K562 (cell line): ENCODE measurements at regions not wholly inside any gene's neighbourhood (a gene's known extent, or its start where the extent isn't known, plus 50 kb on each side); places are given as distances from the start of the nearest gene placed in this dataset.
A peak's percentile ranks its signal among the peaks of the same experiment; 100 is the strongest.

Experiments
- ATAC-seq: fragments of 200-7000 bp; cut with Tn5 transposase; 3 replicates; pipeline ENCODE4 v1.9.1; 2020; ENCODE audit warnings: moderate library complexity
- BruUV-seq: library from RNA; stranded (reverse); fragments of 400-500 nt; replicated peaks from 2 replicates; lab custom pipeline; 2021; lab: Mats Ljungman, UMichigan
- CTCF ChIA-PET: fragments of 300-600 bp; formaldehyde crosslinking; extraction: SDS; loops from one replicate; lab custom pipeline; 2021; ENCODE audit warnings: low intra/inter-chr PET ratio; lab: Yijun Ruan, JAX
- POLR2A ChIA-PET: fragments of 300-600, 350-650 bp; sonication (Branson Sonifier 250); formaldehyde crosslinking; extraction: SDS; loops from one replicate; lab custom pipeline; 2021; ENCODE audit warnings: antibody characterized with exemption, inconsistent platforms; lab: Yijun Ruan, JAX
- DNase-seq, 4 experiments: peaks; one replicate each; pipeline versions ENCODE4 v3.0.0 to v3.0.0-alpha.2; 2011 to 2018; ENCODE audit warnings: low spot score in 3 of 4, mixed read lengths in 3 of 4; ENCODE audit errors: extremely low read depth in 1 of 4
- FAIRE-seq: peaks from 2 replicates; lab custom pipeline; 2011; peaks lifted over from hg19 to GRCh38; lab: Jason Lieb, UNC
- H2AFZ ChIP-seq: 2 replicates; pipeline ENCODE4 v1.6.0; 2011; ENCODE audit warnings: low read depth, low read length, control low read depth, inconsistent platforms
- H3K27ac ChIP-seq: fragments of 200-600 bp; 3 replicates; pipeline ENCODE4 v1.8.0; 2011; ENCODE audit warnings: low read depth, mild to moderate bottlenecking, control low read depth, inconsistent platforms, low read length, moderate library complexity, mixed read lengths; ENCODE audit errors: extremely low read depth
- H3K27me3 ChIP-seq, 2 experiments: fragments of 300-600 bp in 1 of 2; 2 replicates in 1 of 2; 3 replicates in 1 of 2; pipeline versions ENCODE4 v1.6.0 to v1.8.0; 2011; ENCODE audit warnings: inconsistent platforms in 2 of 2, low read length in 2 of 2, mild to moderate bottlenecking in 1 of 2, mixed read lengths in 1 of 2, moderate library complexity in 1 of 2; ENCODE audit not compliant: control insufficient read depth in 2 of 2, insufficient read depth in 2 of 2
- H3K36me3 ChIP-seq: fragments of 300-600 bp; 3 replicates; pipeline ENCODE4 v1.8.0; 2011; ENCODE audit warnings: mild to moderate bottlenecking, low read length, inconsistent platforms; ENCODE audit not compliant: control insufficient read depth, insufficient read depth
- H3K4me1 ChIP-seq, 2 experiments: fragments of 200-600 bp in 1 of 2; replicated peaks in 1 of 2; 2 replicates in 1 of 2; 3 replicates in 1 of 2; pipeline versions ENCODE4 v1.5.1 to v1.8.0; 2011; ENCODE audit warnings: inconsistent platforms in 2 of 2, low read length in 2 of 2, mild to moderate bottlenecking in 1 of 2, mixed read lengths in 1 of 2, moderate library complexity in 1 of 2; ENCODE audit not compliant: control insufficient read depth in 2 of 2, insufficient read depth in 2 of 2
- H3K4me2 ChIP-seq: 2 replicates; pipeline ENCODE4 v1.6.1; 2011; ENCODE audit warnings: low read length, control low read depth, inconsistent platforms, mixed read lengths; ENCODE audit not compliant: insufficient read depth
- H3K4me3 ChIP-seq: fragments of 200-600 bp; sonication (generic), shearing (Covaris generic); 2 replicates; pipeline ENCODE4 v1.5.1; 2016; ENCODE audit warnings: control low read depth, inconsistent platforms
- H3K79me2 ChIP-seq: fragments of 200-600 bp; 3 replicates; pipeline ENCODE4 v1.8.0; 2011; ENCODE audit warnings: low read length, inconsistent platforms; ENCODE audit not compliant: control insufficient read depth, insufficient read depth
- H3K9ac ChIP-seq, 2 experiments: 2 replicates each; pipeline versions ENCODE4 v1.6.0 to v1.6.1; 2011; ENCODE audit warnings: low read depth in 2 of 2, low read length in 2 of 2, control low read depth in 1 of 2, inconsistent platforms in 1 of 2, mild to moderate bottlenecking in 1 of 2, mixed read lengths in 1 of 2; ENCODE audit not compliant: insufficient read depth in 1 of 2
- H3K9me1 ChIP-seq: one replicate; pipeline ENCODE4 v1.6.0; 2011; ENCODE audit warnings: inconsistent platforms, mild to moderate bottlenecking, low read length, moderate library complexity; ENCODE audit not compliant: control insufficient read depth, insufficient read depth
- H3K9me3 ChIP-seq: replicated peaks from 2 replicates; pipeline ENCODE4 v1.5.1; 2011; ENCODE audit warnings: low read depth, low read length, inconsistent platforms; ENCODE audit not compliant: control insufficient read depth, insufficient read depth
- H4K20me1 ChIP-seq: replicated peaks from 2 replicates; pipeline ENCODE4 v1.6.1; 2011; ENCODE audit warnings: low read length, inconsistent platforms, mixed read lengths; ENCODE audit not compliant: control insufficient read depth, insufficient read depth
- CAMTA2 ChIP-seq: fragments of 250-450 bp; sonication (Bioruptor Pico); conservative IDR thresholded peaks from 2 replicates; pipeline ENCODE4 v1.5.1; 2022
- HMG20A ChIP-seq: fragments of 450-650 bp; formaldehyde crosslinking; conservative IDR thresholded peaks from 2 replicates; pipeline ENCODE4 v1.4.0; 2020; ENCODE audit warnings: mild to moderate bottlenecking, mixed read lengths
- KAT7 ChIP-seq: sonication (generic); formaldehyde crosslinking; IDR thresholded peaks from 2 replicates; pipeline ENCODE4 v1.8.0; 2022; ENCODE audit warnings: missing genetic modification reagents, mild to moderate bottlenecking, borderline replicate concordance
- NFIC ChIP-seq: fragments of 450-650 bp; IDR thresholded peaks from 2 replicates; pipeline ENCODE4 v1.6.1; 2017; ENCODE audit warnings: mild to moderate bottlenecking, inconsistent platforms
- ZNF143 ChIP-seq: sonication (generic); formaldehyde crosslinking; IDR thresholded peaks from 2 replicates; pipeline ENCODE4 v1.9.0; 2022; ENCODE audit warnings: mild to moderate bottlenecking, missing genetic modification reagents
- ZNF586 ChIP-seq: fragments of 450-650 bp; formaldehyde crosslinking; conservative IDR thresholded peaks from 2 replicates; pipeline ENCODE4 v1.4.0; 2020; ENCODE audit warnings: mild to moderate bottlenecking, moderate library complexity
- ZNF75A ChIP-seq: fragments of 450-650 bp; formaldehyde crosslinking; IDR thresholded peaks from 2 replicates; pipeline ENCODE4 v1.4.0; 2020; ENCODE audit warnings: mild to moderate bottlenecking
- WGBS: fragments of 100-300 bp; shearing (Covaris generic); methylation state at CpG from one replicate; pipeline ENCODE4 v1.1.6; 2016; ENCODE audit warnings: low coverage, mixed read lengths; ENCODE audit not compliant: insufficient coverage; ENCODE audit errors: missing lambda C conversion rate; 5-methylcytosine and 5-hydroxymethylcytosine counted together
- in situ Hi-C: fragments of 300-500 bp; cut with MboI; formaldehyde crosslinking; loops from 4 replicates; pipeline ENCODE4 v1.15.0; 2018; ENCODE audit warnings: inconsistent platforms, mixed read lengths
- intact Hi-C: fragments of 100-400 bp; cut with micrococcal nuclease; formaldehyde crosslinking; loops from 2 replicates; pipeline ENCODE4 v1.14.2; 2022
- TF ChIP-seq, protein P1 (sequence below): fragments of 450-650 bp; IDR thresholded peaks from 2 replicates; pipeline ENCODE4 v1.6.1; 2018; ENCODE audit warnings: mild to moderate bottlenecking, low read depth; ENCODE audit not compliant: partially characterized antibody

DNA sequence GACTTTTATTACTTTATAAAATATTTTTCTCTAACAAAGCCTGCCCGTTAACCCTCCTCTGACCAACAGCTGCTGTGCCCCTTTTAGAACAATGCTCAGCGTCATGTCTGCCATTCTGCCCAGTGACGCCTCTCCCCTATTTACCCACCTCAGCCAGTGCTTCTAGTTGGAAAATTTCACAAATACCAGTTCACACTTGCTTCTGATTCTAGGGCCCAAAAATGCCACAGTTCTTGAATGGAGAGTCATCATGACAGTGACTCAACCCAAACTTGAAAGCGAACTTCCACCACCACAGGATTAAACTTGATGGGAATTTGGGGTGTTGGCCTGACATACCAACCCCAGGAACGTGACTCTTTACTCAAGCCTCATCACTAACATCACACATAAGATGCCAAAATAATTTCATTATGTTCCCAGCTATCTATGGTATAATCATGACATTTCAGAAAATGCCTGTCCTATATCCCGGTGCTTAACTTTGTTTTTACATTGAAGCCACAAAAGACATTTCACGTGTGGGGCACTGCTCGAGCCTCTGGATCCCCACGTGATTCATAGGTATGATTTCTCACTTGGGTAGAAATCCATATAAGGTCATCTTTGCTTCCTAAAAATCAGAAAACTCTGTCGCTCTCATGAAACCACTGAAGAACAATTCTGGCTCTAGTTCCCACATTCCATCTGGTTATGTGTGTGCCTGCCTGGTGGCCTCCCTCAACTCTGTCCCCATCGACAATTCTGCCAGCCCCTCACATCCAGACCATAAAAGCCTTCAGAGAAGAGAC is 220.9 kb downstream of the ACTL7B start (continued):
- TF ChIP-seq, protein P1, sequence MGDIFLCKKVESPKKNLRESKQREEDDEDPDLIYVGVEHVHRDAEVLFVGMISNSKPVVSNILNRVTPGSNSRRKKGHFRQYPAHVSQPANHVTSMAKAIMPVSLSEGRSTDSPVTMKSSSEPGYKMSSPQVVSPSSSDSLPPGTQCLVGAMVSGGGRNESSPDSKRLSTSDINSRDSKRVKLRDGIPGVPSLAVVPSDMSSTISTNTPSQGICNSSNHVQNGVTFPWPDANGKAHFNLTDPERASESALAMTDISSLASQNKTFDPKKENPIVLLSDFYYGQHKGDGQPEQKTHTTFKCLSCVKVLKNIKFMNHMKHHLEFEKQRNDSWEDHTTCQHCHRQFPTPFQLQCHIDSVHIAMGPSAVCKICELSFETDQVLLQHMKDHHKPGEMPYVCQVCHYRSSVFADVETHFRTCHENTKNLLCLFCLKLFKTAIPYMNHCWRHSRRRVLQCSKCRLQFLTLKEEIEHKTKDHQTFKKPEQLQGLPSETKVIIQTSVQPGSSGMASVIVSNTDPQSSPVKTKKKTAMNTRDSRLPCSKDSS, result no peak
- no peak for TF ChIP-seq ZNF75A (CRISPR knock-in tag)
- TF ChIP-seq KAT7, result no peak
- TF ChIP-seq ZNF143 (CRISPR knock-in tag), result no peak
- TF ChIP-seq HMG20A (CRISPR knock-in tag), result no peak
- no peak for TF ChIP-seq CAMTA2 (CRISPR knock-in tag)

DNA sequence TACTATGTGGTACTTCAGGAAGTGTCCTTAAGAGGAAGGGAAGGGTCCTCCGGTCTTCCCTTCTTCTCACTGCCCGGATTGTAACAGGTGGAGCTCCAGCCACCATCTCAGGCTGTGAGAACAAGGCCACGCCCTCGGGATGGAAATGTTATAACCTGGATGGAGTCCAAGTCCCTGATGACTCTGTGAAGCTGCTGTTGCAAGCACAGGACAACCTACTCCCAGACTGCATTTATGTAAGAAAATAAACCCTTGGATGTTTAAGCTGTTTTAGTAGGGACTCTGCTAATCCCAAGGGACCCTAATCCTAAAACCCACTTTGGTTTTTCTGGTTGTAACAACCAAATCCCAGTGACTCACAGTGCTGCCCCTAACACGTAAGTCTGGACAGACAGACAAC is 221.6 kb downstream of the ACTL7B start:
- ATAC-seq (peak; percentile 47; the same call in 1 of the 3 replicates), FAIRE-seq (no peak), DNase-seq (peak in 1 of 4 experiments; percentile 4)
- Histone ChIP-seq H3K4me3 (no peak overlapping the region), H2AFZ (no peak overlapping the region), H3K4me1 (no peaks in the 10 kb centered on the region), H3K27ac (no peak overlapping the region), H4K20me1 (no peaks in the 10 kb centered on the region), H3K9ac (no peak overlapping the region), H3K4me2 (no peak overlapping the region), H3K27me3 (no peaks in the 10 kb centered on the region; a peak in 2 of 5 replicates), H3K9me1 (no peaks in the 10 kb centered on the region), H3K79me2 (no peaks in the 10 kb centered on the region), H3K9me3 (no peaks in the 10 kb centered on the region), H3K36me3 (no peaks in the 10 kb centered on the region)
- no TSS peak for BruUV-seq
- ChIA-PET POLR2A (no interaction called here), CTCF (no interaction called here)
- 3% methylated on average over 5 of the region's 5 CpGs for WGBS
- in situ Hi-C loops, result no loop called here
- intact Hi-C loops, result no loop called here
- TF ChIP-seq NFIC, result peak; percentile 11; the same call in 1 of the 2 replicates
- no peak for TF ChIP-seq ZNF586
